ENCODE measurements at regions not wholly inside any gene's neighbourhood (a gene's known extent, or its start where the extent isn't known, plus 50 kb on each side); places are given as distances from the start of the nearest gene placed in this dataset.

DNA sequence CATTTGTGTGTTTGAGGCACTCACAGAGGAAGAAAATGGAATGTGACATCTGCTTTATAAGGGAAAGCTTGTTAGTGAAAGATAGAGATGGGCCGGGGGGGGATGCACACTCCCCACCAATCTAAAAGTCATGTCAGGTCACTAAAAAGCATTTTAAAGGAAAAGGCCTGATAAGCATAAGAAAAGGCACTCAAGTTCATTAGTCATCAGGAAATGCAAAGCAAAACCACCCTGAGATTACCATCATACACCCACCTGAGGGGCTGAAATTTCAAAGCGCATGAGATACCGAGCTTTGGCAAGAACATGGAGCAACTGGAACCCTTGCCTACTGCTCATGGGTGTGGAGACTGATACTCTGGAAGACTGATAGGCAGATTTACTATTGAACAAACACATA, 77.9 kb upstream of the ANO1 start:
- Mint-ChIP-seq H3K27me3 (peaks cover 8% of the 10 kb centered on the region), H3K27ac (no peak overlapping the region), H3K36me3 (no peaks in the 10 kb centered on the region), H3K9me3 (no peaks in the 10 kb centered on the region), H3K4me1 (peaks cover 4% of the 10 kb centered on the region), H3K4me3 (no peak overlapping the region)
- no peak for DNase-seq
- POLR2A ChIA-PET = no interaction called here
- ATAC-seq (ENCODE audit: low read depth) = no peak

DNA sequence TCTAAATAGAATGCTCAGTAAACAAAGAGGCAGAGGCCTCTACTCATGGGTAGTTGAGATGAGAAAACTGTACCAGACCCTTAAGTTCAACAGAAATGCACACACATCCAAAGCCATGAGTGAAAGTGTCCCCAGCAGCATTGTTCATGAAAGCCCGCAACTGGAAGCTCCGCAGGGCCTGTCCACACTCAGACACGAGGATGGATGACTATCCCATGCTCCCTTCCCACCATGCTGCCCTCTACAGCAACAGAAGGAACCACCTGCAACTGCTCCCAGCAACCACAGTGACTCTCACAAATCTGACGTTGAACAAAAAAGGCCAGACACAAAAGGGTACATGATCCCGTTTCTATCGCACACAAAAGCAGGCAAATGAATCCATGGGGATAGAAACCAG, 76.9 kb upstream of the ANO1 start:
- Mint-ChIP-seq H3K27ac (no peak overlapping the region), H3K4me1 (peaks cover 4% of the 10 kb centered on the region), H3K4me3 (no peak overlapping the region), H3K36me3 (no peaks in the 10 kb centered on the region), H3K27me3 (peaks cover 6% of the 10 kb centered on the region), H3K9me3 (no peaks in the 10 kb centered on the region)
- POLR2A ChIA-PET = no interaction called here
- ATAC-seq (ENCODE audit: low read depth) (no peak), DNase-seq (no peak)

DNA sequence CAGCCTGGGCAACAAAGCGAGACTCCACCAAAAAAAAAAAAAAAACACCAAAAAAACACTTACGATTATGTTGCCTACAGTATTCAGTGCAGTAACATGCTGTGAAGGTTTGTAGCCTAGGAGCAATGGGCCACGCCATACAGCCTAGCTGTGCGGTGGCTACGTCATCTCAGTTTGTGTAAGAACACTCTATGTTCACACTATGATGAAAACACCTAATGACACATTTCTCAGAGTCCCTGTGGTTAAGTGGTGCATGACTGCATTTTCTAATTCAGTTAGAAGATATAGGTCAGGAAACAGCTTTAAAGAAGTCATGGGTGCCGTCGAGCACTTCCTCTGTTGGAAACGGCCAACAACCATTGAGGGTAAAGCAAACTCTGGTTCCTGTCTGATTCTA, 75.7 kb upstream of the ANO1 start:
- no peak overlapping the region for H3K27ac Mint-ChIP-seq
- no peak for ATAC-seq (ENCODE audit: low read depth)
- H3K4me1 Mint-ChIP-seq = peaks cover 4% of the 10 kb centered on the region
- H3K27me3 Mint-ChIP-seq = peaks cover 6% of the 10 kb centered on the region
- DNase-seq = no peak
- POLR2A ChIA-PET = no interaction called here
- H3K36me3 Mint-ChIP-seq = no peaks in the 10 kb centered on the region
- no peaks in the 10 kb centered on the region for H3K9me3 Mint-ChIP-seq
- H3K4me3 Mint-ChIP-seq = no peak overlapping the region

DNA sequence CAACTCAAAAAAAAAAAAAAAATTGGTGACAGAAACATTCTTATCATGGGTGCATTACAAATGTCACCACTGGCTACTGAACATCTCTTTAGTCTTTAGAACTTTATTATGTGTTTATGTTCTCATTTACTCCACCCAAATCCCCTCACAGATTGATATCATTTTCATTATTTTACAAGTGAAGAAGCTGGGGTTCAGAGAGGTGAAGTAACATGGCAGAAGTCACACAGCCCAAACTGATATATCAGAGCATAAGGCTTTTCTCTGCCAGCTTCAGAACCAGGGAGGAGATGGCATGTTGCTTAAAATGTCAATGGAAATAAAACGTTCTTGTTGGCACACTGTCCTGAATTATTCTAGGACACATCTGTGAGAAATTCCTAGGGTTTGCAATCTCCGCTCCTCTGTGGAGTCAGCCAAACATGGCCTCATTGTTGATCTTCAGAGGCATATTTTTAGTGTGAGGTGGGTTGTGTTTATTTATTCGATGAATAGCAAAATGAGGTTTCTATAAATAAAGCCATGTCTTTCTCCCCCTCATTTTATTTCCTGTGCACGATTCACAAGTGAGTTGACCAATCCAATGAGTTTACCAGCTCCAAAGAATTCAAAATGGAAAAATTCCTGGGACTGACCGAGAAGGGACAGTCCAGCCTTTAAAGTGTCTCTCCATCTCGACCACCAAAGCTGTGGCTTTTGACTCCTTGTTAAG, 72.9 kb upstream of the ANO1 start:
- H3K27ac Mint-ChIP-seq = no peak overlapping the region
- no peaks in the 10 kb centered on the region for H3K36me3 Mint-ChIP-seq
- H3K9me3 Mint-ChIP-seq = no peaks in the 10 kb centered on the region
- H3K27me3 Mint-ChIP-seq = peaks cover 8% of the 10 kb centered on the region
- POLR2A ChIA-PET = no interaction called here
- no peak overlapping the region for H3K4me3 Mint-ChIP-seq
- DNase-seq = no peak
- ATAC-seq (ENCODE audit: low read depth) = no peak
- H3K4me1 Mint-ChIP-seq = peaks cover 4% of the 10 kb centered on the region

DNA sequence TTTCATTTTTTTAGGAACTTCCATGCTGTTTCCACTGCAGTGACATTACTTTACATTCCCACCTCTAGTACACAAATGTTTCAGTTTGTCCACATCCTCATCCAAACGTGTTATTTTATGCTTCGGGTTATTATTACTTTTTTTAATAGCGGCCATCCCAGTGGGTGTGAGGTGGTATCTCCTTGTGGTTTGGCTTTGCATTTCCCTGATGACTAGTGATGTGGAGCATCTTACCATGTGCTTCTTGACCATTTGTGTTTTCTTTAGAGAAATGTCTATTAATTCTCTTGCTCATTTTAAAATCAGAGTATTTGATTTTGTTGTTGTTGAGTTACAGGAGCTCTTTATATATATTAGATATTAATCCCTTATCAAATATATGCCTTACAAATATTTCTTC, 70.3 kb upstream of the ANO1 start:
- POLR2A ChIA-PET = no interaction called here
- H3K9me3 Mint-ChIP-seq = no peaks in the 10 kb centered on the region
- H3K4me3 Mint-ChIP-seq = no peak overlapping the region
- H3K4me1 Mint-ChIP-seq = no peaks in the 10 kb centered on the region
- no peak overlapping the region for H3K27ac Mint-ChIP-seq
- ATAC-seq (ENCODE audit: low read depth) = no peak
- no peaks in the 10 kb centered on the region for H3K36me3 Mint-ChIP-seq
- H3K27me3 Mint-ChIP-seq = peaks cover 4% of the 10 kb centered on the region
- DNase-seq = no peak

DNA sequence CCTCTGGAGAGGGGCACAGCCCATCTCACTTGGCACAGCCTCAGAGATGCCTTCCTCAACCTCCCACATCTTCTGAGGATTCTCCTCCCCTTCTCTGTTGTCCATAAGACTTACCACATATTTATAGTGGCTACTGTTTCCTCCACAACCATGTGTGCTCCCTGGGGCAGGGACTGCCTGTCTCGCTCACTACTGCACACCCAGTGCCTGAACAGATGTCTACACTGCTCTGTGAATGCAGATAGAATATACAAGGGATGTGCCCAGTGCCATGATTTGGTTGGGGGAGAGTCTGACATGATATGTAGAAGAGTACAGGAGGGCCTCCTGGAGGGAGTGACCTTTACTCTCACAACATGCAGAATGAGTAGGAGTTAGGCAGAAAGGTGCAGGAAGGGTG, 67.3 kb upstream of the ANO1 start:
- POLR2A ChIA-PET = no interaction called here
- H3K36me3 Mint-ChIP-seq = no peaks in the 10 kb centered on the region
- H3K9me3 Mint-ChIP-seq = no peaks in the 10 kb centered on the region
- no peak for ATAC-seq (ENCODE audit: low read depth)
- H3K4me1 Mint-ChIP-seq = no peaks in the 10 kb centered on the region
- no peak overlapping the region for H3K27ac Mint-ChIP-seq
- peaks cover 4% of the 10 kb centered on the region for H3K27me3 Mint-ChIP-seq
- no peak for DNase-seq
- no peak overlapping the region for H3K4me3 Mint-ChIP-seq

DNA sequence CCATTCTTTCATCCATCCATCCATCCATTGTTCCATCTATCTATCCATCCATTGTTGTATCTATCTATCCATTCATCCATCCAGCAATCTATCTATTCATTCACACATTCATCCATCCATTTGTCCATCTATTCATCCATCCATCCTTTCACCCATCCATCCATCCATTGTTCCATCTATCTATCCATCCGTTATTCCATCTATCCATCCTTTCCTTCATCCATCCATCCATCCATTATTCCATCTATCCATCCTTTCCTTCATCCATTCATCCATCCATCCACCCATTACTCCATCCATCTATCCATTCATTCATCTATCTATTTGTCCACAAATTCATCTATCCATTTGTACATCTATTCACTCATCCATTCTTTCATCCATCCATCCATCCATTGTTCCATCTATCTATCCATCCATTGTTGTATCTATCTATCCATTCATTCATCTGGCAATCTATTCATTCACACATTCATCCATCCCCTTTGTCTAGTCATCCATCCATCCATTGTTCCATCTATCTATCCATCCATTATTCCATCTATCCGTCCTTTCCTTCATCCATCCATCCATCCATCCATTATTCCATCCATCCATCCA, 65.9 kb upstream of the ANO1 start:
- H3K4me1 Mint-ChIP-seq = no peaks in the 10 kb centered on the region
- H3K27ac Mint-ChIP-seq = no peak overlapping the region
- POLR2A ChIA-PET = no interaction called here
- ATAC-seq (ENCODE audit: low read depth) = no peak
- peaks cover 4% of the 10 kb centered on the region for H3K27me3 Mint-ChIP-seq
- no peaks in the 10 kb centered on the region for H3K36me3 Mint-ChIP-seq
- no peaks in the 10 kb centered on the region for H3K9me3 Mint-ChIP-seq
- no peak for DNase-seq
- H3K4me3 Mint-ChIP-seq = no peak overlapping the region

DNA sequence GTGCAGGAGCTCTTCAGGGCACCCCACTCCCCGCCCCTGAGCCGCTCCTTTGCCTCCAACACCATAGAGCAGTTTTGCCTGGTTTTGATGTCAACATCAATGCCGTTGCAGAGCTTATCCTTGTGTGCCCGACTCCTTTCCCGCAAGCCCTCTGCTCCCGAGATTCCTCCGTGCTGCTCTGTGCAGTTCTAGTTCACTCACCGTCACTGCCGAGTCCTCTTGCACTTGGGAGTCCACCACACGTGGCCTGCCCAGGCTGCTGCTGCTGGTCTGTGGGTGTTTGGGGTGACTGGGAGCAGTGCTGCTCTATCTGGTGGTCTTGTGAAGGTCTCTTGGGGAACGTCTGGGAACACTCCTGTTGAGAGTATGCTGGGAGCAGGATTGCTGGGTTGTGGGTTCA, 63.8 kb upstream of the ANO1 start:
- no peaks in the 10 kb centered on the region for H3K36me3 Mint-ChIP-seq
- no peak overlapping the region for H3K4me3 Mint-ChIP-seq
- POLR2A ChIA-PET = no interaction called here
- H3K27ac Mint-ChIP-seq = no peak overlapping the region
- ATAC-seq (ENCODE audit: low read depth) = no peak
- H3K27me3 Mint-ChIP-seq = no peaks in the 10 kb centered on the region
- H3K9me3 Mint-ChIP-seq = no peaks in the 10 kb centered on the region
- DNase-seq = no peak
- H3K4me1 Mint-ChIP-seq = no peaks in the 10 kb centered on the region

DNA sequence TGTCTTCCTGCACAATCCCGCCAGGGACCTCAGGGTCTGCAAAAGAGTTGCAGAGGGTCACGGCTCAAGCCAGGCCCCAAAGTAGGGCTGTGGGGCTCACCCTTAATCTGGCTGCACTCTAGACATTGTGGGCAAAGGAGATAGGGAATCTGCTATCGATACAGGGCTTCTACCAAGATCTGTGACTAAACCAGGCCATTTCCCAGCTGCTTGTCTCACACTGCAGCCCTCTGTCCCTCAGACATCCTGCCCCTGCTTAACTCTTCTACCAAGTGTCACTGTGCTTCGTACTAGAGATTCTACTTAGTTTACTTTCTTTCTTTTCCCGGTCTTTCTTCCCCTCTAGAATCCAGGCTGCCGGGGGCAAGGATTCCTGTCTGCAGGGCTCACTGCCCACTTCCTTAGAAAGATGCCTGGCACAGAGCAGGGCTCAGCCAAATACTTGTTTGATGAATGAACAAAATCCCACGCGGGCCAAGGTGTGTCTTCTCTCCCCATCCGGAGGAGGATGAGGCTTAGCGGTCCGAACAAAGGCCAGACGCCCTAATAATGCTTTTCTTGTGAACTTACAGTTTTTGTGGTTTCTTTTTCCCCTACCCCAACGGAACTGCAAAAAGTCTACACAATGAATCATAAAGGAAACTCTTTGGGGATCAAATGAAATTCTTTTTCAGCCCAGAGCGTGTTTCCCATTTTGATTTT, 61.3 kb upstream of the ANO1 start:
- Mint-ChIP-seq H3K9me3 (no peaks in the 10 kb centered on the region), H3K27ac (no peak overlapping the region), H3K27me3 (no peaks in the 10 kb centered on the region), H3K4me1 (no peaks in the 10 kb centered on the region), H3K36me3 (no peaks in the 10 kb centered on the region), H3K4me3 (no peak overlapping the region)
- ATAC-seq (ENCODE audit: low read depth) = no peak
- DNase-seq = no peak
- POLR2A ChIA-PET = no interaction called here

DNA sequence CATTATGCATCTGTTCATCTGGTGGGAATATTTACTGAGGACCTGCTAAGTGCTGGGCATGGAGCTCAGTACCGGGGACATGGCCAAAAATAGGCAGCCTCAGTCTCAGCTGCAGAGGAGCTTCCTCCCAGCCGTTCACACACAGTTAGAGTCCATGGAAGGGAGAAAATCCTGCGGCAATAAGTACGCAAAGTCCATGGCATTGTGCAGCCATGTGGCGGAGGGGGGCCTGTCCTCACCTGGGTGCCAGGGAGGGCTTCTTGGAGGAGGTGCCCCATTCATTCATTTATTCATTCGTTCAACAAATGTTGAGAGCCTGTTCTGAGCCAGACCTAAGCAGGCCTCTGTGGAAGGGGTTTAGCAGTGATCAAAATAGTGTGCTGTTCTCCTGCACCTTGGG, 59.3 kb upstream of the ANO1 start:
- ATAC-seq (ENCODE audit: low read depth) (no peak), DNase-seq (no peak)
- no peak overlapping the region for H3K27ac Mint-ChIP-seq
- H3K4me3 Mint-ChIP-seq = no peak overlapping the region
- H3K36me3 Mint-ChIP-seq = no peaks in the 10 kb centered on the region
- H3K4me1 Mint-ChIP-seq = no peaks in the 10 kb centered on the region
- POLR2A ChIA-PET = no interaction called here
- no peaks in the 10 kb centered on the region for H3K9me3 Mint-ChIP-seq
- no peaks in the 10 kb centered on the region for H3K27me3 Mint-ChIP-seq

DNA sequence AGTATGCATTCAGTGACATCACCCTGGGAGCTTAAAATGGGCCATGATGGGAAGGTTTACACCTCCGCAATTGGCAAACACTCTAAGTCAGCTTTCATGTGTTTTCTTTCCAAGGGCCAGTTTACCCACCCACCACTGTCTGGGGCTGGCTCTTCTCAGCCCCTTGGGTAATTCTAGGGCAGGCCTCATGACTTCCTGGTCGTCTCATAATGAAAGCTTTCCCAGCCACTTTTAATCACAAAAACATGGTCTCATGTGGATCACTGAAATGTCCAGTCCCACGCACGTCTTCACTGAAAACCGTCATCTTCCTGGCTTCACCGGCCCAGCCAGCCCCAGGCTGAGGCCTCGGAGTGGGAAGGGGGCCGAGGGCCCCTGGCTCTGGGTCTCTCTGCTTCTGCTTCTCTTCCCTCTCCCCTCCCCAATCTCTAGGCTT, 58.5 kb upstream of the ANO1 start:
- Mint-ChIP-seq H3K27me3 (no peaks in the 10 kb centered on the region), H3K27ac (no peak overlapping the region), H3K9me3 (no peaks in the 10 kb centered on the region), H3K36me3 (no peaks in the 10 kb centered on the region), H3K4me1 (no peaks in the 10 kb centered on the region), H3K4me3 (no peak overlapping the region)
- DNase-seq (no peak), ATAC-seq (ENCODE audit: low read depth) (no peak)
- POLR2A ChIA-PET = no interaction called here

DNA sequence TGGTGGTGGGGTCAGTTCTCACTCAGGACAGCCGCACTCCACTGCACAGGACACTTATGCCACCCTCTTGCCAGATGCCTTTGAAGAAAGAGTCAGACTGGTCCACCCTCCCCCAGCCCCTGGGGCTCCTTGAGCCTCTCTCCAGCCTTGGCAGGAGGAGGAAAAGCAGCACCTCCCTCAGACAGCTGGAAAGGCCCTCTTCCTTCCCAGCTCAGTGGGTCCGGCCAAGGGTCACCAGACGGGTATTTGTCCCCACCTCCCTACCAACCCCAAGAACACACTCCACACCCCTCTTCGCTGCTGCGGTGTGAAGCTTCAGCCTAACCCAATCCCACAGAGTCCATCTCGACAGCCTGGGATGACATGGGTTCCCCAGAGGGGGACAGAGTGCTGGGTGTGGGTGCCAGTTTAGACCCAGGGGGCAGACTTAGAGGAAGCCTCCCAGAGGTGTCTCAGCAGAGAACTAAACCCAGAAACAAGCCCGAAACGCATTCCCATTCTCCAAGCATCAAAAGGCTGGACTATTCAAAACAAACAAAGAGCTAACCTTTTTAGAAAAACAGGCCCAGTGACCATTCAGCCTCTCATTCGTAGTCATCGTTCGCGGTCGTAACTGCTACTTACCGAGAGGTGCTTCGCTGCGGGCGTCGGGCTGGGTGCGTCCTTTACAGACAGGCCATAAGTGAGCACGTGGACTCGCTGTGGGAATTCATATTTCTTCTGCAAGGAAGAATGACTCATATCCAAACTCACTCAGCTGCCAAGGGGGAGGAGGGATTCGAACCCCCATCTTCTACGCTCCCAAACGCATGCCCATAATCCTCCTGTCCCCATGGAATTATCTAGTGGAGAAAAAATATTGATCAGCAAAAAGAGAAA, 57.5 kb upstream of the ANO1 start:
- POLR2A ChIA-PET = no interaction called here
- H3K4me1 Mint-ChIP-seq = no peaks in the 10 kb centered on the region
- no peaks in the 10 kb centered on the region for H3K36me3 Mint-ChIP-seq
- no peak for DNase-seq
- H3K9me3 Mint-ChIP-seq = no peaks in the 10 kb centered on the region
- no peak for ATAC-seq (ENCODE audit: low read depth)
- no peak overlapping the region for H3K4me3 Mint-ChIP-seq
- H3K27me3 Mint-ChIP-seq = no peaks in the 10 kb centered on the region
- no peak overlapping the region for H3K27ac Mint-ChIP-seq

DNA sequence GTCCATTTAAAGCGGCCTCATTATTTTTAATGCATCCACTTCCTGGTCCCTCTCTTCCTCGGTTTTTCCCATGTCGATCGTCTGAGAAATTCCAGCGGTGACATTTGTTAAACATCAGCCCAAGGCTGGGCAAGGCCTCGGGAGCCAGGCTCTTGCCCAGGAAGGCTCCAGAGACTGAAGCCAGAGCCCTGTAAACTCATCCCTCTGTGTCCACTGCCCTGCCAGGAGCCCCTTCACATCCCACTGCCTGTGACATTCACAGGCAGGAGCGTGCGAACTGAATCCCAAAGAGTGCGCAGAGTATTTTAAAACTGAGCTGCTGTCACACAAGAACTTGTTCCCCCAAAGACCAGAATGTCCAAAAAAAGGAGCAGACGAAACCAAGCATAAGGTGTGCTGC, 56.5 kb upstream of the ANO1 start:
- ATAC-seq (ENCODE audit: low read depth) (no peak), DNase-seq (no peak)
- Mint-ChIP-seq H3K9me3 (no peaks in the 10 kb centered on the region), H3K4me3 (no peak overlapping the region), H3K27ac (no peak overlapping the region), H3K27me3 (no peaks in the 10 kb centered on the region), H3K36me3 (no peaks in the 10 kb centered on the region), H3K4me1 (no peaks in the 10 kb centered on the region)
- POLR2A ChIA-PET = no interaction called here

Data from activated naive CD8-positive, alpha-beta T cell treated with anti-CD3 and anti-CD28 coated beads, Interleukin-2, amount 10 ng/mL, durations not matched to agents 7 days and 5 days (primary cell).